SK-N-MC (cell line): ENCODE measurements at regions not wholly inside any gene's neighbourhood (a gene's known extent, or its start where the extent isn't known, plus 50 kb on each side); places are given as distances from the start of the nearest gene placed in this dataset.
"Not testable (repeated sequence)": the region's sequence is repeated elsewhere in the genome, so short reads cannot be mapped to it uniquely, and the experiment has no call there.

Experiments used
- DNase-seq: peaks from one replicate; pipeline ENCODE4 v3.0.0-alpha.2; 2011; ENCODE audit warnings: low read depth, low spot score
- H3K27ac ChIP-seq: fragments of 200-600 bp; sonication (generic); 2 replicates; pipeline ENCODE4 v1.5.1; 2016; ENCODE audit warnings: mixed run types
- H3K36me3 ChIP-seq: fragments of 200-600 bp; sonication (generic); 2 replicates; pipeline ENCODE4 v1.6.1; 2017; ENCODE audit warnings: antibody characterized with exemption, low read length, mixed read lengths; ENCODE audit not compliant: insufficient read depth
- H3K4me3 ChIP-seq: fragments of 200-600 bp; sonication (generic); 2 replicates; pipeline ENCODE4 v1.5.1; 2016
- H3K9ac ChIP-seq: fragments of 200-600 bp; sonication (generic); 2 replicates; pipeline ENCODE4 v1.8.0; 2017; ENCODE audit warnings: mixed run types, mixed read lengths; ENCODE audit not compliant: insufficient read length
- H3K9me3 ChIP-seq: fragments of 200-600 bp; sonication (generic); 2 replicates; pipeline ENCODE4 v1.6.1; 2017; ENCODE audit warnings: low read depth, mild to moderate bottlenecking, antibody characterized with exemption, low read length, moderate library complexity, mixed read lengths
- EZH2 ChIP-seq: fragments of 200-600 bp; sonication (generic); IDR thresholded peaks from one replicate; pipeline ENCODE4 v1.6.1; 2017; ENCODE audit warnings: antibody characterized with exemption
- FOXP2 ChIP-seq: optimal IDR thresholded peaks from 2 replicates; pipeline ENCODE3; 2011; ENCODE audit warnings: mild to moderate bottlenecking, moderate library complexity; ENCODE audit not compliant: insufficient read depth; ENCODE audit errors: extremely low read length, control extremely low read depth
- POLR2AphosphoS5 ChIP-seq: IDR thresholded peaks from 2 replicates; pipeline ENCODE4 v1.6.1; 2012; ENCODE audit warnings: mild to moderate bottlenecking, low read depth, low read length, borderline replicate concordance

GRCh38 chr5:20985754-20986153 is 997.8 kb upstream of the CDH18 start:
- Histone ChIP-seq H3K36me3 (no peaks in the 10 kb centered on the region), H3K9me3 (no peaks in the 10 kb centered on the region), H3K27ac (no peak overlapping the region), H3K4me3 (no peak overlapping the region), H3K9ac (no peak overlapping the region)
- no peak for DNase-seq
- no peak for TF ChIP-seq EZH2
- TF ChIP-seq FOXP2, result no peak
- TF ChIP-seq POLR2AphosphoS5, result no peak

- TF ChIP-seq POLR2AphosphoS5 (peak; percentile 32; the same call in 1 of the 2 replicates), EZH2 (no peak)
- Histone ChIP-seq H3K27ac (no peak overlapping the region), H3K9me3 (no peaks in the 10 kb centered on the region), H3K36me3 (no peaks in the 10 kb centered on the region), H3K9ac (no peak overlapping the region), H3K4me3 (peak overlapping the region; percentile 2; the same call in 1 of the 2 replicates)
- peak; percentile 39 for DNase-seq
Observed at GRCh38 chr5:20974426-20974825, 986.4 kb upstream of the CDH18 start.

GRCh38 chr5:20972419-20972925 is 984.5 kb upstream of the CDH18 start:
- Histone ChIP-seq H3K27ac (no peak overlapping the region), H3K4me3 (no peak overlapping the region), H3K36me3 (no peaks in the 10 kb centered on the region), H3K9ac (no peak overlapping the region), H3K9me3 (no peaks in the 10 kb centered on the region)
- no peak for DNase-seq
- TF ChIP-seq POLR2AphosphoS5, result no peak
- TF ChIP-seq FOXP2, result no peak
- no peak for TF ChIP-seq EZH2

GRCh38 chr5:20959347-20959746 is 971.3 kb upstream of the CDH18 start:
- no peak for TF ChIP-seq EZH2
- no peak for TF ChIP-seq FOXP2
- no peak for TF ChIP-seq POLR2AphosphoS5

GRCh38 chr5:20958641-20959040 is 970.6 kb upstream of the CDH18 start:
- H3K9me3 ChIP-seq, result no peaks in the 10 kb centered on the region
- H3K27ac ChIP-seq, result no peak overlapping the region
- TF ChIP-seq EZH2 (no peak), FOXP2 (no peak), POLR2AphosphoS5 (no peak)
- DNase-seq, result no peak
- no peaks in the 10 kb centered on the region for H3K36me3 ChIP-seq
- H3K4me3 ChIP-seq, result no peak overlapping the region
- no peak overlapping the region for H3K9ac ChIP-seq

More at GRCh38 chr5:20959347-20959746, 971.3 kb upstream of the CDH18 start:
- no peak for DNase-seq
- H3K4me3 ChIP-seq, result no peak overlapping the region
- H3K27ac ChIP-seq, result no peak overlapping the region
- H3K9me3 ChIP-seq, result no peaks in the 10 kb centered on the region
- no peaks in the 10 kb centered on the region for H3K36me3 ChIP-seq
- H3K9ac ChIP-seq, result no peak overlapping the region

GRCh38 chr5:20956134-20956533 is 968.1 kb upstream of the CDH18 start:
- no peaks in the 10 kb centered on the region for H3K9me3 ChIP-seq
- TF ChIP-seq POLR2AphosphoS5 (no peak), EZH2 (no peak), FOXP2 (no peak)

GRCh38 chr5:20949636-20950035 is 961.6 kb upstream of the CDH18 start:
- no peak overlapping the region for H3K9ac ChIP-seq
- no peaks in the 10 kb centered on the region for H3K9me3 ChIP-seq
- H3K36me3 ChIP-seq, result no peaks in the 10 kb centered on the region
- TF ChIP-seq FOXP2, result no peak
- TF ChIP-seq EZH2, result no peak
- TF ChIP-seq POLR2AphosphoS5, result no peak
- H3K27ac ChIP-seq, result no peak overlapping the region
- no peak overlapping the region for H3K4me3 ChIP-seq
- DNase-seq, result no peak

More at GRCh38 chr5:20956134-20956533, 968.1 kb upstream of the CDH18 start:
- DNase-seq, result no peak
- Histone ChIP-seq H3K9ac (no peak overlapping the region), H3K27ac (no peak overlapping the region), H3K4me3 (no peak overlapping the region), H3K36me3 (no peaks in the 10 kb centered on the region)

- not testable (repeated sequence) for H3K9me3 ChIP-seq, H3K36me3 ChIP-seq, H3K9ac ChIP-seq, H3K4me3 ChIP-seq
- peak overlapping the region; percentile 65; the same call in 1 of the 2 replicates for H3K27ac ChIP-seq
- peak; percentile 16 for DNase-seq
Observed at GRCh38 chr5:20943183-20943971, 955.4 kb upstream of the CDH18 start.

GRCh38 chr5:20942603-20943002 is 954.6 kb upstream of the CDH18 start:
- not testable (repeated sequence) for H3K9me3 ChIP-seq, DNase-seq, H3K36me3 ChIP-seq, H3K9ac ChIP-seq, H3K4me3 ChIP-seq, H3K27ac ChIP-seq

- H3K4me3 ChIP-seq, H3K36me3 ChIP-seq, DNase-seq, H3K27ac ChIP-seq, H3K9ac ChIP-seq, H3K9me3 ChIP-seq: not testable (repeated sequence)
Observed at GRCh38 chr5:20940786-20941185, 952.8 kb upstream of the CDH18 start.

GRCh38 chr5:20890936-20891335 is 902.9 kb upstream of the CDH18 start:
- H3K27ac ChIP-seq, H3K9me3 ChIP-seq, H3K36me3 ChIP-seq, DNase-seq, H3K9ac ChIP-seq, H3K4me3 ChIP-seq: not testable (repeated sequence)

GRCh38 chr5:20875726-20876125 is 887.7 kb upstream of the CDH18 start:
- not testable (repeated sequence) for H3K36me3 ChIP-seq, DNase-seq, H3K4me3 ChIP-seq, H3K27ac ChIP-seq, H3K9me3 ChIP-seq, H3K9ac ChIP-seq
